H9 (cell line): ENCODE measurements at regions not wholly inside any gene's neighbourhood (a gene's known extent, or its start where the extent isn't known, plus 50 kb on each side); places are given as distances from the start of the nearest gene placed in this dataset.

Source experiments
- DNase-seq: peaks from one replicate; pipeline ENCODE4 v3.0.0-alpha.2; 2017
- H2AFZ ChIP-seq: one replicate; pipeline ENCODE4 v1.6.1; 2013; ENCODE audit warnings: mild to moderate bottlenecking, low read length, control low read depth, moderate library complexity
- H2AK5ac ChIP-seq: 2 replicates; pipeline ENCODE4 v1.6.1; 2013; ENCODE audit warnings: low read length, control low read depth, mixed read lengths; ENCODE audit not compliant: insufficient read length
- H2BK120ac ChIP-seq: one replicate; pipeline ENCODE4 v1.6.1; 2013; ENCODE audit warnings: low read depth, mild to moderate bottlenecking, low read length, control low read depth, inconsistent platforms; ENCODE audit not compliant: poor library complexity, severe bottlenecking
- H2BK12ac ChIP-seq: 2 replicates; pipeline ENCODE4 v1.6.1; 2013; ENCODE audit warnings: low read length, control low read depth, mixed read lengths, low read depth; ENCODE audit not compliant: insufficient read length
- H2BK15ac ChIP-seq: 2 replicates; pipeline ENCODE4 v1.6.1; 2013; ENCODE audit warnings: low read depth, low read length, control low read depth
- H2BK20ac ChIP-seq: one replicate; pipeline ENCODE4 v1.6.1; 2013; ENCODE audit warnings: low read depth, mild to moderate bottlenecking, low read length, control low read depth, inconsistent platforms; ENCODE audit not compliant: poor library complexity, severe bottlenecking
- H2BK5ac ChIP-seq: 2 replicates; pipeline ENCODE4 v1.6.1; 2013; ENCODE audit warnings: low read length, control low read depth, mixed read lengths; ENCODE audit not compliant: insufficient read length
- H3K14ac ChIP-seq: 2 replicates; pipeline ENCODE4 v1.6.1; 2013; ENCODE audit warnings: low read length, control low read depth; ENCODE audit not compliant: insufficient read depth
- H3K18ac ChIP-seq: 2 replicates; pipeline ENCODE4 v1.6.1; 2013; ENCODE audit warnings: low read depth, mild to moderate bottlenecking, mixed read lengths, low read length, control low read depth; ENCODE audit not compliant: insufficient read length
- H3K23ac ChIP-seq: 2 replicates; pipeline ENCODE4 v1.6.1; 2013; ENCODE audit warnings: low read length, control low read depth, mixed read lengths, low read depth; ENCODE audit not compliant: insufficient read length
- H3K23me2 ChIP-seq: 2 replicates; pipeline ENCODE4 v1.6.1; 2013; ENCODE audit warnings: low read depth, mild to moderate bottlenecking, mixed read lengths, low read length, control low read depth; ENCODE audit not compliant: insufficient read length, poor library complexity, severe bottlenecking
- H3K27ac ChIP-seq: 2 replicates; pipeline ENCODE4 v1.5.1; 2013; ENCODE audit warnings: low read length, control low read depth, mixed read lengths, low read depth; ENCODE audit not compliant: insufficient read length
- H3K27me3 ChIP-seq: 2 replicates; pipeline ENCODE4 v1.6.1; 2013; ENCODE audit warnings: low read length, control low read depth, inconsistent platforms; ENCODE audit not compliant: insufficient read depth
- H3K4ac ChIP-seq: 2 replicates; pipeline ENCODE4 v1.6.1; 2013; ENCODE audit warnings: low read depth, mild to moderate bottlenecking, control low read depth, inconsistent platforms, low read length, moderate library complexity
- H3K4me1 ChIP-seq: 2 replicates; pipeline ENCODE4 v1.6.1; 2013; ENCODE audit warnings: low read length, control low read depth, inconsistent platforms; ENCODE audit not compliant: insufficient read depth
- H3K4me2 ChIP-seq: 2 replicates; pipeline ENCODE4 v1.6.1; 2013; ENCODE audit warnings: low read length, control low read depth, mixed read lengths; ENCODE audit not compliant: insufficient read length, insufficient read depth
- H3K56ac ChIP-seq: 2 replicates; pipeline ENCODE4 v1.6.1; 2013; ENCODE audit warnings: low read depth, mild to moderate bottlenecking, mixed read lengths, low read length, control low read depth; ENCODE audit not compliant: insufficient read length
- H3K79me1 ChIP-seq: 2 replicates; pipeline ENCODE4 v1.6.1; 2013; ENCODE audit warnings: low read depth, mild to moderate bottlenecking, moderate library complexity, low read length, control low read depth, inconsistent platforms; ENCODE audit not compliant: insufficient read depth, poor library complexity, severe bottlenecking
- H3K79me2 ChIP-seq: 2 replicates; pipeline ENCODE4 v1.6.1; 2013; ENCODE audit warnings: low read length, control low read depth, inconsistent platforms; ENCODE audit not compliant: insufficient read depth
- H3K9ac ChIP-seq: 2 replicates; pipeline ENCODE4 v1.6.1; 2013; ENCODE audit warnings: low read length, control low read depth, mixed read lengths; ENCODE audit not compliant: insufficient read length; ENCODE audit errors: extremely low read depth
- H3K9me3 ChIP-seq: one replicate; pipeline ENCODE4 v1.6.1; 2013; ENCODE audit warnings: low read depth, low read length, inconsistent platforms; ENCODE audit not compliant: control insufficient read depth
- H3T11ph ChIP-seq: one replicate; pipeline ENCODE4 v1.6.1; 2013; ENCODE audit warnings: mild to moderate bottlenecking, low read length, control low read depth, inconsistent platforms
- H4K20me1 ChIP-seq: one replicate; pipeline ENCODE4 v1.6.1; 2013; ENCODE audit not compliant: control insufficient read depth, insufficient read length, insufficient read depth
- H4K5ac ChIP-seq: 2 replicates; pipeline ENCODE4 v1.6.1; 2013; ENCODE audit warnings: low read depth, mild to moderate bottlenecking, mixed read lengths, low read length, control low read depth; ENCODE audit not compliant: insufficient read length
- H4K8ac ChIP-seq: replicated peaks from 2 replicates; pipeline ENCODE4 v1.6.1; 2013; ENCODE audit warnings: low read length, control low read depth, mixed read lengths, low read depth; ENCODE audit not compliant: insufficient read length
- H4K91ac ChIP-seq: 2 replicates; pipeline ENCODE4 v1.6.1; 2013; ENCODE audit warnings: low read depth, mild to moderate bottlenecking, moderate library complexity, mixed read lengths, low read length, control low read depth; ENCODE audit not compliant: insufficient read length
- H3K27ac Mint-ChIP-seq, 3 experiments: 2 replicates in 2 of 3; 3 replicates in 1 of 3; pipeline ENCODE4 v1.8.0; 2020 to 2021; ENCODE audit warnings: mixed read lengths in 3 of 3, mild to moderate bottlenecking in 1 of 3, moderate library complexity in 1 of 3
- H3K27me3 Mint-ChIP-seq: 2 replicates; pipeline ENCODE4 v1.8.0; 2021; ENCODE audit warnings: low read depth, mild to moderate bottlenecking, moderate library complexity, mixed read lengths
- H3K36me3 Mint-ChIP-seq, 3 experiments: 2 replicates in 2 of 3; 3 replicates in 1 of 3; pipeline ENCODE4 v1.8.0; 2020 to 2021; ENCODE audit warnings: low read depth in 3 of 3, mixed read lengths in 3 of 3; ENCODE audit not compliant: insufficient read depth in 1 of 3
- H3K4me1 Mint-ChIP-seq, 2 experiments: 2 replicates each; pipeline ENCODE4 v1.8.0; 2020; ENCODE audit warnings: mixed read lengths in 2 of 2
- H3K4me3 Mint-ChIP-seq, 2 experiments: 2 replicates in 1 of 2; 3 replicates in 1 of 2; pipeline ENCODE4 v1.8.0; 2020 to 2021; ENCODE audit warnings: mild to moderate bottlenecking in 2 of 2, mixed read lengths in 2 of 2, moderate library complexity in 1 of 2
- H3K9me3 Mint-ChIP-seq, 2 experiments: 2 replicates in 1 of 2; 3 replicates in 1 of 2; pipeline ENCODE4 v1.8.0; 2020; ENCODE audit warnings: mild to moderate bottlenecking in 2 of 2, mixed read lengths in 2 of 2, moderate library complexity in 1 of 2
- WGBS: extraction: QIAGEN DNeasy Blood & Tissue Kit; methylation state at CpG from one replicate; pipeline ENCODE4 v1.1.7; 2013; ENCODE audit warnings: missing lambda C conversion rate, low lambda C conversion rate, mixed read lengths; ENCODE audit not compliant: insufficient read length; ENCODE audit errors: extremely low coverage; 5-methylcytosine and 5-hydroxymethylcytosine counted together
- TF ChIP-seq, protein P1 (sequence below): fragments of 200-600 bp; sonication (generic); conservative IDR thresholded peaks from 3 replicates; pipeline ENCODE4 v1.8.0; 2021; ENCODE audit warnings: antibody characterized with exemption, mild to moderate bottlenecking

GRCh38 chr13:42699912-42700311 is 81.5 kb upstream of the FAM216B start:
- Histone ChIP-seq H3K27me3 (no peaks in the 10 kb centered on the region), H3K79me1 (no peaks in the 10 kb centered on the region), H3T11ph (no peak overlapping the region), H3K18ac (no peak overlapping the region), H2AK5ac (no peak overlapping the region), H2BK15ac (no peak overlapping the region), H3K14ac (no peak overlapping the region), H2BK20ac (no peak overlapping the region), H2BK5ac (no peak overlapping the region), H2AFZ (no peak overlapping the region), H3K23ac (no peak overlapping the region), H3K4ac (no peak overlapping the region), H2BK12ac (no peak overlapping the region), H4K91ac (no peak overlapping the region), H4K5ac (no peak overlapping the region), H3K9ac (no peak overlapping the region), H3K27ac (no peak overlapping the region), H3K4me2 (no peak overlapping the region), H4K8ac (no peak overlapping the region), H3K9me3 (no peaks in the 10 kb centered on the region), H3K56ac (no peak overlapping the region), H3K79me2 (no peaks in the 10 kb centered on the region), H3K23me2 (no peaks in the 10 kb centered on the region), H2BK120ac (no peak overlapping the region), H3K4me1 (no peaks in the 10 kb centered on the region), H4K20me1 (no peaks in the 10 kb centered on the region)
- Mint-ChIP-seq H3K36me3 (no peaks in the 10 kb centered on the region; a peak in 1 of 7 replicates), H3K4me3 (no peak overlapping the region), H3K9me3 (no peaks in the 10 kb centered on the region), H3K27ac (no peak overlapping the region; a peak in 1 of 7 replicates), H3K27me3 (no peaks in the 10 kb centered on the region), H3K4me1 (no peaks in the 10 kb centered on the region)
- no peak for DNase-seq
- TF ChIP-seq, protein P1, sequence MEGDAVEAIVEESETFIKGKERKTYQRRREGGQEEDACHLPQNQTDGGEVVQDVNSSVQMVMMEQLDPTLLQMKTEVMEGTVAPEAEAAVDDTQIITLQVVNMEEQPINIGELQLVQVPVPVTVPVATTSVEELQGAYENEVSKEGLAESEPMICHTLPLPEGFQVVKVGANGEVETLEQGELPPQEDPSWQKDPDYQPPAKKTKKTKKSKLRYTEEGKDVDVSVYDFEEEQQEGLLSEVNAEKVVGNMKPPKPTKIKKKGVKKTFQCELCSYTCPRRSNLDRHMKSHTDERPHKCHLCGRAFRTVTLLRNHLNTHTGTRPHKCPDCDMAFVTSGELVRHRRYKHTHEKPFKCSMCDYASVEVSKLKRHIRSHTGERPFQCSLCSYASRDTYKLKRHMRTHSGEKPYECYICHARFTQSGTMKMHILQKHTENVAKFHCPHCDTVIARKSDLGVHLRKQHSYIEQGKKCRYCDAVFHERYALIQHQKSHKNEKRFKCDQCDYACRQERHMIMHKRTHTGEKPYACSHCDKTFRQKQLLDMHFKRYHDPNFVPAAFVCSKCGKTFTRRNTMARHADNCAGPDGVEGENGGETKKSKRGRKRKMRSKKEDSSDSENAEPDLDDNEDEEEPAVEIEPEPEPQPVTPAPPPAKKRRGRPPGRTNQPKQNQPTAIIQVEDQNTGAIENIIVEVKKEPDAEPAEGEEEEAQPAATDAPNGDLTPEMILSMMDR: no peak
- no CpG with 5 or more reads among the region's 6 CpGs for WGBS
